Fibroblast of lung (primary cell): ENCODE measurements at regions not wholly inside any gene's neighbourhood (a gene's known extent, or its start where the extent isn't known, plus 50 kb on each side); places are given as distances from the start of the nearest gene placed in this dataset.
A peak's percentile ranks its signal among the peaks of the same experiment; 100 is the strongest.
"Not testable (repeated sequence)": the region's sequence is repeated elsewhere in the genome, so short reads cannot be mapped to it uniquely, and the experiment has no call there.

Experiments
- DNase-seq, 2 donors: peaks; one replicate each; pipeline versions ENCODE4 v3.0.0 to v3.0.0-alpha.2; 2010; ENCODE audit warnings: low read depth in 2 of 2
- H2AFZ ChIP-seq: 2 replicates; pipeline ENCODE4 v1.5.1; 2012; ENCODE audit warnings: low read length, control low read depth, inconsistent platforms
- H3K27ac ChIP-seq: 2 replicates; pipeline ENCODE4 v1.5.1; 2011; ENCODE audit warnings: low read length, control low read depth; ENCODE audit not compliant: insufficient read depth
- H3K27me3 ChIP-seq: 2 replicates; pipeline ENCODE4 v1.5.1; 2011; ENCODE audit warnings: mild to moderate bottlenecking, low read length; ENCODE audit not compliant: control insufficient read depth, insufficient read depth
- H3K36me3 ChIP-seq: 2 replicates; pipeline ENCODE4 v1.5.1; 2011; ENCODE audit warnings: low read length; ENCODE audit not compliant: control insufficient read depth, insufficient read depth
- H3K4me1 ChIP-seq: 2 replicates; pipeline ENCODE4 v1.5.1; 2011; ENCODE audit warnings: low read length; ENCODE audit not compliant: control insufficient read depth, insufficient read depth; ENCODE audit errors: extremely low read depth
- H3K4me2 ChIP-seq: 2 replicates; pipeline ENCODE4 v1.5.1; 2011; ENCODE audit warnings: low read length, control low read depth; ENCODE audit not compliant: insufficient read depth; ENCODE audit errors: extremely low read depth
- H3K4me3 ChIP-seq, 4 experiments: fragments of 200-600 bp in 1 of 4; sonication (generic) in 1 of 4; replicated peaks in 1 of 4; 2 replicates each; pipeline ENCODE4 v1.5.1; 2011 to 2016; ENCODE audit warnings: low read length in 4 of 4, low read depth in 3 of 4, mild to moderate bottlenecking in 3 of 4, control low read depth in 2 of 4, inconsistent platforms in 1 of 4, mixed read lengths in 1 of 4; ENCODE audit not compliant: insufficient read depth in 1 of 4; ENCODE audit errors: control extremely low read depth in 1 of 4
- H3K79me2 ChIP-seq: 2 replicates; pipeline ENCODE4 v1.5.1; 2012; ENCODE audit warnings: mild to moderate bottlenecking, low read length, inconsistent platforms; ENCODE audit not compliant: control insufficient read depth, insufficient read depth
- H3K9ac ChIP-seq: 2 replicates; pipeline ENCODE4 v1.5.1; 2011; ENCODE audit warnings: mild to moderate bottlenecking, low read length, control low read depth; ENCODE audit not compliant: insufficient read depth
- H3K9me3 ChIP-seq: 2 replicates; pipeline ENCODE4 v1.5.1; 2012; ENCODE audit warnings: low read depth, low read length; ENCODE audit not compliant: control insufficient read depth, insufficient read depth
- H4K20me1 ChIP-seq: 2 replicates; pipeline ENCODE4 v1.5.1; 2011; ENCODE audit warnings: low read length; ENCODE audit not compliant: control insufficient read depth, insufficient read depth; ENCODE audit errors: extremely low read depth
- CTCF ChIP-seq, 2 donors: IDR thresholded peaks in 1 of 2; conservative IDR thresholded peaks in 1 of 2; 1 replicate in 1 of 2; 2 replicates in 1 of 2; pipeline ENCODE4 v1.5.1; 2011 to 2012; ENCODE audit warnings: low read length in 2 of 2, control low read depth in 1 of 2, inconsistent platforms in 1 of 2, low read depth in 1 of 2, mild to moderate bottlenecking in 1 of 2
- EZH2 ChIP-seq: IDR thresholded peaks from 2 replicates; pipeline ENCODE4 v1.5.1; 2012; ENCODE audit warnings: low read length, control low read depth, mild to moderate bottlenecking; ENCODE audit errors: missing control alignments

GRCh38 chr4:142897518-142897917, 51.4 kb upstream of the INPP4B start:
- not testable (repeated sequence) for H3K4me3 ChIP-seq, H3K9me3 ChIP-seq, DNase-seq, H3K36me3 ChIP-seq, H3K4me1 ChIP-seq, H3K27ac ChIP-seq, H3K27me3 ChIP-seq, H4K20me1 ChIP-seq, H2AFZ ChIP-seq, H3K79me2 ChIP-seq, H3K9ac ChIP-seq, H3K4me2 ChIP-seq

- H3K4me2 ChIP-seq, result no peak overlapping the region
- no peaks in the 10 kb centered on the region for H3K79me2 ChIP-seq
- no peak for DNase-seq
- no peaks in the 10 kb centered on the region for H3K36me3 ChIP-seq
- no peak overlapping the region for H3K9ac ChIP-seq
- no peak overlapping the region for H3K27ac ChIP-seq
- no peak overlapping the region for H3K4me3 ChIP-seq
- H3K4me1 ChIP-seq, result no peaks in the 10 kb centered on the region
- H3K27me3 ChIP-seq, result no peaks in the 10 kb centered on the region
- no peaks in the 10 kb centered on the region for H4K20me1 ChIP-seq
- TF ChIP-seq CTCF (conservative IDR thresholded peaks at IDR 0.05 in 1 of 2, IDR thresholded peaks at IDR 0.05 in 1 of 2; ENCODE audit: low read depth in 1 of 2, low read length in 2 of 2) (no peak), EZH2 (no peak)
- H2AFZ ChIP-seq, result no peak overlapping the region
- no peaks in the 10 kb centered on the region for H3K9me3 ChIP-seq
These were observed 54.5 kb upstream of the INPP4B start for GRCh38 chr4:142900622-142901021.

GRCh38 chr4:142901166-142901662, 55.1 kb upstream of the INPP4B start:
- Histone ChIP-seq H3K4me2 (no peak overlapping the region), H3K9ac (no peak overlapping the region), H3K36me3 (no peaks in the 10 kb centered on the region), H3K27me3 (no peaks in the 10 kb centered on the region), H4K20me1 (no peaks in the 10 kb centered on the region), H3K4me1 (no peaks in the 10 kb centered on the region), H3K4me3 (no peak overlapping the region), H3K79me2 (no peaks in the 10 kb centered on the region), H3K27ac (no peak overlapping the region), H3K9me3 (no peaks in the 10 kb centered on the region), H2AFZ (no peak overlapping the region)
- TF ChIP-seq EZH2 (no peak), CTCF (conservative IDR thresholded peaks at IDR 0.05 in 1 of 2, IDR thresholded peaks at IDR 0.05 in 1 of 2; ENCODE audit: low read depth in 1 of 2, low read length in 2 of 2) (no peak)
- peak; percentile 29 to 34 for DNase-seq

- not testable (repeated sequence) for H3K79me2 ChIP-seq, DNase-seq, H3K4me1 ChIP-seq, H2AFZ ChIP-seq, H3K27me3 ChIP-seq, H3K9me3 ChIP-seq, H3K4me3 ChIP-seq, H3K27ac ChIP-seq, H3K4me2 ChIP-seq, H3K9ac ChIP-seq, H4K20me1 ChIP-seq, H3K36me3 ChIP-seq
These were observed 57.5 kb upstream of the INPP4B start for GRCh38 chr4:142903617-142904016.
